Uterus (tissue), 2 donors: ENCODE measurements at regions not wholly inside any gene's neighbourhood (a gene's known extent, or its start where the extent isn't known, plus 50 kb on each side); places are given as distances from the start of the nearest gene placed in this dataset.

ENCODE experiments used
- POLR2A ChIP-seq, 2 donors: fragments of 450-650 bp; IDR thresholded peaks; one replicate each; pipeline ENCODE4 v1.6.1; 2016; ENCODE audit warnings: antibody characterized with exemption in 2 of 2, mild to moderate bottlenecking in 1 of 2, moderate library complexity in 1 of 2
- TF ChIP-seq, protein P1 (sequence below), 4 experiments: fragments of 200-600 bp in 2 of 4; fragments of 450-650 bp in 2 of 4; sonication (generic) in 2 of 4; IDR thresholded peaks; one replicate each; pipeline ENCODE4 v1.5.1; 2016 to 2019; ENCODE audit warnings: antibody characterized with exemption in 4 of 4, mild to moderate bottlenecking in 2 of 4, moderate library complexity in 1 of 4

DNA sequence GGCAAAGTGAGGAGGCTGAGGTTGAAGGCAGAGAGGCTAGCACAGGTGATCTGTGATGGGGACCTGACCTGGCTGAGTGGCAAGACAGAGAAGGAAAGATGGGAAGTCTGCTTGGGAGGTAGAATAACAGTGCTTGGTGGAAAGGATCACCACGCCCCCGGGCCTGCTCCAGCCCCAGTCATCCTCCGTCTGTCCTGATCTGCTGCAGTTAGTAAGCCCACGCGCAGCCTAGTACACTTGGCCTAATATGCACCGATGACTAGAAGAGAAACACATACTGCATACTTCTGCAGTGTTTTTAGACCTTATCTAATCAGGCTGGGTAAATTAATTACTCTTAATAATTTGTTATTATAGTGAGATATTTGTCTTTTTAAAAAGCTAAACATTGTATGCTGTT, 103.7 kb upstream of the KLF3 start:
- TF ChIP-seq, protein P1, sequence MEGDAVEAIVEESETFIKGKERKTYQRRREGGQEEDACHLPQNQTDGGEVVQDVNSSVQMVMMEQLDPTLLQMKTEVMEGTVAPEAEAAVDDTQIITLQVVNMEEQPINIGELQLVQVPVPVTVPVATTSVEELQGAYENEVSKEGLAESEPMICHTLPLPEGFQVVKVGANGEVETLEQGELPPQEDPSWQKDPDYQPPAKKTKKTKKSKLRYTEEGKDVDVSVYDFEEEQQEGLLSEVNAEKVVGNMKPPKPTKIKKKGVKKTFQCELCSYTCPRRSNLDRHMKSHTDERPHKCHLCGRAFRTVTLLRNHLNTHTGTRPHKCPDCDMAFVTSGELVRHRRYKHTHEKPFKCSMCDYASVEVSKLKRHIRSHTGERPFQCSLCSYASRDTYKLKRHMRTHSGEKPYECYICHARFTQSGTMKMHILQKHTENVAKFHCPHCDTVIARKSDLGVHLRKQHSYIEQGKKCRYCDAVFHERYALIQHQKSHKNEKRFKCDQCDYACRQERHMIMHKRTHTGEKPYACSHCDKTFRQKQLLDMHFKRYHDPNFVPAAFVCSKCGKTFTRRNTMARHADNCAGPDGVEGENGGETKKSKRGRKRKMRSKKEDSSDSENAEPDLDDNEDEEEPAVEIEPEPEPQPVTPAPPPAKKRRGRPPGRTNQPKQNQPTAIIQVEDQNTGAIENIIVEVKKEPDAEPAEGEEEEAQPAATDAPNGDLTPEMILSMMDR (IDR thresholded peaks at IDR 0.05) = no peak
- no peak for TF ChIP-seq POLR2A (IDR thresholded peaks at IDR 0.05)
